CD4-positive, alpha-beta memory T cell (primary cell): ENCODE measurements at regions not wholly inside any gene's neighbourhood (a gene's known extent, or its start where the extent isn't known, plus 50 kb on each side); places are given as distances from the start of the nearest gene placed in this dataset.

ENCODE experiments used
- CTCF ChIA-PET: fragments of 350-600 bp; sonication (Branson Sonifier 250); formaldehyde crosslinking; loops from one replicate; lab custom pipeline; 2021; ENCODE audit warnings: inconsistent platforms; ENCODE audit not compliant: partially characterized antibody; lab: Charles Lee
- POLR2A ChIA-PET: fragments of 350-600 bp; sonication (Branson Sonifier 250); formaldehyde crosslinking; loops from one replicate; lab custom pipeline; 2021; ENCODE audit not compliant: partially characterized antibody; lab: Charles Lee
- DNase-seq, 5 donors: peaks; one replicate each; pipeline versions ENCODE4 v3.0.0 to v3.0.0-alpha.2; 2020 to 2022; ENCODE audit warnings: mixed read lengths in 1 of 5
- H3K27ac ChIP-seq: one replicate; pipeline ENCODE4 v1.7.0; 2013; ENCODE audit warnings: low read depth, low read length
- H3K27me3 ChIP-seq: 2 replicates; pipeline ENCODE4 v1.7.0; 2013; ENCODE audit warnings: mild to moderate bottlenecking, low read length, moderate library complexity; ENCODE audit not compliant: insufficient read depth
- H3K36me3 ChIP-seq: 2 replicates; pipeline ENCODE4 v1.7.0; 2013; ENCODE audit warnings: mild to moderate bottlenecking, low read length, moderate library complexity; ENCODE audit not compliant: insufficient read depth
- H3K4me1 ChIP-seq: 2 replicates; pipeline ENCODE4 v1.7.0; 2013; ENCODE audit warnings: mild to moderate bottlenecking, low read length, moderate library complexity; ENCODE audit not compliant: insufficient read depth
- H3K4me3 ChIP-seq, 2 donors: one replicate each; pipeline ENCODE4 v1.7.0; 2013; ENCODE audit warnings: low read length in 2 of 2, mild to moderate bottlenecking in 1 of 2
- H3K9me3 ChIP-seq, 2 donors: one replicate each; pipeline ENCODE4 v1.7.0; 2013; ENCODE audit warnings: low read length in 2 of 2, control low read depth in 1 of 2; ENCODE audit not compliant: control insufficient read depth in 1 of 2
- H3K27ac Mint-ChIP-seq, 7 donors: one replicate each; pipeline ENCODE4 v1.8.0; 2020 to 2021; ENCODE audit warnings: mixed read lengths in 7 of 7, mild to moderate bottlenecking in 6 of 7, inconsistent platforms in 3 of 7, moderate library complexity in 3 of 7
- H3K27me3 Mint-ChIP-seq, 2 donors: one replicate each; pipeline ENCODE4 v1.8.0; 2020 to 2021; ENCODE audit warnings: mixed read lengths in 2 of 2
- H3K36me3 Mint-ChIP-seq, 2 donors: one replicate each; pipeline ENCODE4 v1.8.0; 2020 to 2021; ENCODE audit warnings: mixed read lengths in 2 of 2, inconsistent platforms in 1 of 2, mild to moderate bottlenecking in 1 of 2
- H3K4me1 Mint-ChIP-seq, 4 donors: one replicate each; pipeline ENCODE4 v1.8.0; 2020 to 2021; ENCODE audit warnings: mixed read lengths in 4 of 4, mild to moderate bottlenecking in 1 of 4
- H3K4me3 Mint-ChIP-seq, 8 donors: one replicate each; pipeline ENCODE4 v1.8.0; 2020 to 2021; ENCODE audit warnings: mixed read lengths in 8 of 8, mild to moderate bottlenecking in 7 of 8, moderate library complexity in 6 of 8, inconsistent platforms in 3 of 8
- H3K9me3 Mint-ChIP-seq, 8 donors: one replicate each; pipeline ENCODE4 v1.8.0; 2020 to 2021; ENCODE audit warnings: mixed read lengths in 8 of 8, mild to moderate bottlenecking in 5 of 8, inconsistent platforms in 3 of 8, moderate library complexity in 1 of 8
- intact Hi-C: fragments of 100-400 bp; cut with micrococcal nuclease; formaldehyde crosslinking; loops from one replicate; pipeline ENCODE4 v1.15.1; 2023

- Mint-ChIP-seq H3K27me3 (no peaks in the 10 kb centered on the region), H3K4me1 (no peaks in the 10 kb centered on the region), H3K9me3 (peaks cover 6 to 29% (median 19%) of the 10 kb centered on the region in 8 donors), H3K27ac (no peak overlapping the region), H3K4me3 (no peak overlapping the region), H3K36me3 (no peaks in the 10 kb centered on the region)
- peaks cover 0 to 3% of the 10 kb centered on the region in 2 donors for H3K9me3 ChIP-seq
- intact Hi-C loops = no loop called here
- ChIA-PET CTCF (no interaction called here), POLR2A (no interaction called here)
- no peak overlapping the region for H3K27ac ChIP-seq
- no peaks in the 10 kb centered on the region for H3K27me3 ChIP-seq
- H3K4me3 ChIP-seq = no peak overlapping the region
- H3K4me1 ChIP-seq = no peaks in the 10 kb centered on the region
- no peaks in the 10 kb centered on the region for H3K36me3 ChIP-seq
- no peak for DNase-seq
Measured at GRCh38 chr3:76834657-76835056, 205.2 kb upstream of the ROBO2 start.

DNA sequence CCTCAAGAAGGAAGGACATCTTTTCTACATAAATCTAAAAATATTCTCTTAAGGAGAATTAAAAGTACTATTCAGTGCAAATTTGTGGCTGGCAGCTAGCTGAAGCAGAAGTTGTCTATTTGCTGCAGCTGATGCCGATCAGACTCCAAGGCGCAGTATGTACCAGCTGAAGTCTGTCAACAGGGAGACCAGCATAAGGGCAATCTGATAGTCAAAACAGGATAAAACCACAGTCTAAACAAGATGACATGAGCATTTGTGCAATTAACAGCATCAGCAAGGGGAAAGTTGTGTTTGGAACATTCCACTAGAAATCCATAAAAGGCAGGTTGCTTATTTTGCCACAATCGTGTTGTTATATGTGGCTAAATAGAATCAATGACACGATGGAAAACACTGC lies 198.2 kb upstream of the ROBO2 start:
- Mint-ChIP-seq H3K4me3 (no peak overlapping the region), H3K4me1 (no peaks in the 10 kb centered on the region), H3K9me3 (peaks cover 0 to 13% (median 12%) of the 10 kb centered on the region in 8 donors), H3K27me3 (no peaks in the 10 kb centered on the region), H3K36me3 (no peaks in the 10 kb centered on the region), H3K27ac (no peak overlapping the region)
- H3K27me3 ChIP-seq = no peaks in the 10 kb centered on the region
- CTCF ChIA-PET = no interaction called here
- H3K27ac ChIP-seq = no peak overlapping the region
- no peak for DNase-seq
- POLR2A ChIA-PET = no interaction called here
- no peaks in the 10 kb centered on the region for H3K36me3 ChIP-seq
- peaks cover 0 to 9% of the 10 kb centered on the region in 2 donors for H3K9me3 ChIP-seq
- no peaks in the 10 kb centered on the region for H3K4me1 ChIP-seq
- no peak overlapping the region for H3K4me3 ChIP-seq
- intact Hi-C loops = no loop called here

DNA sequence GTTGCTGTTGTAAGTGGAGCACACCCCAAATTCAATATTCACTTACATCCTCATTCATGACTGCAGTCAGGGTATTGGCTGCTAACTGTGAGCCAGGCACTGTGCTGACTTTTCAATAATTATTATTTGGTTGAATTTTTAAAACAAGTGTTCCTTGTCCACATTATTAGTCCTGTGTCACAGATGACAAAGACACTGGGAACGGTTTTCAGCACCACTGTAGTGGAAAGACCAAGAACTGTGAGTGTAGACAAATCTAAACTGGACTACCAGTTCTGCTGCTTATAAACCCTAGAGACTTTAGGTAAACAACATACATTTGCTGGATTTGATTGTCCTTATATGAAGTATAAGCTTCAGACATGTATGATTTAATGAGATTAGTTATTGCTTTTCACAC lies 197.7 kb upstream of the ROBO2 start:
- Mint-ChIP-seq H3K27ac (no peak overlapping the region), H3K36me3 (no peaks in the 10 kb centered on the region), H3K4me1 (no peaks in the 10 kb centered on the region), H3K9me3 (peaks cover 0 to 14% (median 13%) of the 10 kb centered on the region in 8 donors), H3K4me3 (no peak overlapping the region), H3K27me3 (no peaks in the 10 kb centered on the region)
- Histone ChIP-seq H3K4me3 (no peak overlapping the region), H3K27me3 (no peaks in the 10 kb centered on the region), H3K4me1 (no peaks in the 10 kb centered on the region), H3K9me3 (peaks cover 0 to 9% of the 10 kb centered on the region in 2 donors), H3K27ac (no peak overlapping the region), H3K36me3 (no peaks in the 10 kb centered on the region)
- POLR2A ChIA-PET = no interaction called here
- CTCF ChIA-PET = no interaction called here
- intact Hi-C loops = no loop called here
- DNase-seq = no peak

GRCh38 chr3:76855451-76855850 lies 184.4 kb upstream of the ROBO2 start:
- no peaks in the 10 kb centered on the region for H3K36me3 ChIP-seq
- H3K27me3 Mint-ChIP-seq = no peaks in the 10 kb centered on the region
- H3K4me3 Mint-ChIP-seq = no peak overlapping the region
- no peak for DNase-seq
- no peak overlapping the region for H3K27ac ChIP-seq
- no peaks in the 10 kb centered on the region for H3K27me3 ChIP-seq
- H3K27ac Mint-ChIP-seq = no peak overlapping the region
- H3K4me3 ChIP-seq = no peak overlapping the region
- ChIA-PET POLR2A (no interaction called here), CTCF (no interaction called here)
- H3K36me3 Mint-ChIP-seq = no peaks in the 10 kb centered on the region
- no peaks in the 10 kb centered on the region for H3K9me3 ChIP-seq
- peaks cover 2 to 30% (median 11%) of the 10 kb centered on the region in 8 donors for H3K9me3 Mint-ChIP-seq
- H3K4me1 Mint-ChIP-seq = no peaks in the 10 kb centered on the region
- intact Hi-C loops = no loop called here
- no peaks in the 10 kb centered on the region for H3K4me1 ChIP-seq

DNA sequence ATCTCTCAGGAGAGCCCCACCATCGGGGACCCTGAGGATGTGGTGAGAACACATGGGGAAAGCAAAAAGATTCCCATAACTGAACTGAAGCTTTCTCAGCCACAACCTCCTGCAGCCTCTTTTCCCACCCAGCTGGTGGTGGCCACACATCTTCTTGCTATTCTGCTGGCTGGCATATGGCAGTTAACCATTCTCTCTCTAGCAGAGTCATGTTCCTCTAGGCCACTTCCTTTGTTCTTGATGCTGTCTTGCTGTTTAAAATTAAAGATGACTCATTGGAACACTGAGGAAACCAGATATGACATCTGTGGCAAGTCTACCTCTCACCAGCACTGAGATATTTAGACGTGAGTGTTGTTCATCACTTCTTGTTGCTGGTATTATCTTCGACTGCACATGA lies 180.3 kb upstream of the ROBO2 start:
- H3K36me3 Mint-ChIP-seq = no peaks in the 10 kb centered on the region
- H3K4me3 Mint-ChIP-seq = no peak overlapping the region
- no peak overlapping the region for H3K27ac Mint-ChIP-seq
- Histone ChIP-seq H3K4me3 (no peak overlapping the region), H3K36me3 (no peaks in the 10 kb centered on the region), H3K4me1 (no peaks in the 10 kb centered on the region), H3K9me3 (no peaks in the 10 kb centered on the region), H3K27ac (no peak overlapping the region), H3K27me3 (no peaks in the 10 kb centered on the region)
- peaks cover 0 to 30% (median 13%) of the 10 kb centered on the region in 8 donors for H3K9me3 Mint-ChIP-seq
- DNase-seq = no peak
- POLR2A ChIA-PET = no interaction called here
- CTCF ChIA-PET = no interaction called here
- intact Hi-C loops = no loop called here
- H3K4me1 Mint-ChIP-seq = no peaks in the 10 kb centered on the region
- no peaks in the 10 kb centered on the region for H3K27me3 Mint-ChIP-seq

- no peaks in the 10 kb centered on the region for H3K27me3 Mint-ChIP-seq
- Histone ChIP-seq H3K4me1 (no peaks in the 10 kb centered on the region), H3K9me3 (no peaks in the 10 kb centered on the region), H3K27ac (no peak overlapping the region), H3K27me3 (no peaks in the 10 kb centered on the region), H3K36me3 (no peaks in the 10 kb centered on the region), H3K4me3 (no peak overlapping the region)
- peaks cover 0 to 21% (median 9%) of the 10 kb centered on the region in 8 donors for H3K9me3 Mint-ChIP-seq
- CTCF ChIA-PET = no interaction called here
- intact Hi-C loops = no loop called here
- H3K4me1 Mint-ChIP-seq = no peaks in the 10 kb centered on the region
- POLR2A ChIA-PET = no interaction called here
- no peak overlapping the region for H3K27ac Mint-ChIP-seq
- DNase-seq = no peak
- no peaks in the 10 kb centered on the region for H3K36me3 Mint-ChIP-seq
- no peak overlapping the region for H3K4me3 Mint-ChIP-seq
Measured at GRCh38 chr3:76864355-76864754, 175.5 kb upstream of the ROBO2 start.

DNA sequence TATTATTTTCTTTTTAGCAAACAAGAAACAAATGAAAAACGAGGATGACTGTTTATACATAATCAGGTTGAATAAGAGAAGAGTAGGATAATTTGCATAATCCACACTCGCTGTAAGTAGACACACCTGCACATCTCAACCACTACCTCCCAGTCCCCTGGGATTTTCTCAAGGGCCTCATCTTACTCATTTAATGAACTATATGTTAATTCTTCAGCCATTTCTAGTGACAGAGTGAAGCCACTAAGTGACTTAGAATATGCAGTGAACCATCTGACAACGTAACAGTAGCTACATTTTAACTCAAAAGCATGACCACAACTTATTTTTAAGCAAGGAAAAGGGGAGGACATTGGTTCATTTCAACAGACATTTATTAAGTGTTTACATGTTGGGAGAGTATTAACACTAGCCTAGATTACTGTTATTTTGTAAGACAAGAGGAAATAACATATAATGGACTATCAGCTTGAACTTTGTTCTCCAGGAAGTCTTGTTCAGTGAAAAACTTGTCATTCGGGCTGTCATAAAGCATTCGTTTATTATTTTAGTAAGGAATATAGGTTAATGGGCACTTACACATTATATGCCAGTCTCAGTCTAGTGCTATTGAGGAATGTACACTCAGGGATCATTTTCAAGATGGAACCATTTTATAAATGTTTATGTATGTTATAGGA lies 173.0 kb upstream of the ROBO2 start:
- Mint-ChIP-seq H3K36me3 (no peaks in the 10 kb centered on the region), H3K27ac (no peak overlapping the region), H3K27me3 (no peaks in the 10 kb centered on the region), H3K4me3 (no peak overlapping the region), H3K9me3 (peaks cover 0 to 17% (median 6%) of the 10 kb centered on the region in 8 donors), H3K4me1 (no peaks in the 10 kb centered on the region)
- Histone ChIP-seq H3K9me3 (no peaks in the 10 kb centered on the region), H3K36me3 (no peaks in the 10 kb centered on the region), H3K27me3 (no peaks in the 10 kb centered on the region), H3K27ac (no peak overlapping the region), H3K4me3 (no peak overlapping the region), H3K4me1 (no peaks in the 10 kb centered on the region)
- DNase-seq = no peak
- intact Hi-C loops = no loop called here
- ChIA-PET POLR2A (no interaction called here), CTCF (no interaction called here)
